ENCODE measurements at regions not wholly inside any gene's neighbourhood (a gene's known extent, or its start where the extent isn't known, plus 50 kb on each side); places are given as distances from the start of the nearest gene placed in this dataset.

- H3K27me3 Mint-ChIP-seq (ENCODE audit: insufficient read depth), result peaks cover 26% of the 10 kb centered on the region
- Histone ChIP-seq H3K4me1 (ENCODE audit: control insufficient read depth, insufficient read depth, low read length) (no peaks in the 10 kb centered on the region), H3K9ac (ENCODE audit: extremely low read depth, low read length, poor library complexity, severe bottlenecking) (no peak overlapping the region), H3K27me3 (ENCODE audit: control insufficient read depth, insufficient read depth, low read length, poor library complexity, severe bottlenecking) (peaks cover 6% of the 10 kb centered on the region), H3K36me3 (ENCODE audit: control insufficient read depth, insufficient read depth, low read length) (no peaks in the 10 kb centered on the region), H3K4me3 (ENCODE audit: low read length) (no peak overlapping the region), H3K9me3 (ENCODE audit: control insufficient read depth, low read length) (no peaks in the 10 kb centered on the region), H3K27ac (ENCODE audit: low read depth, low read length) (peak overlapping the region; percentile 47)
- no peak for DNase-seq
- H3K9me3 Mint-ChIP-seq, result no peaks in the 10 kb centered on the region
- peaks cover 10% of the 10 kb centered on the region for H3K4me1 Mint-ChIP-seq
- no peaks in the 10 kb centered on the region for H3K36me3 Mint-ChIP-seq (ENCODE audit: low read depth)
- no peak overlapping the region for H3K4me3 Mint-ChIP-seq
- WGBS, 2 experiments (ENCODE audit: insufficient coverage in 1 of 2, insufficient read length in 1 of 2), result 78 to 92% methylated on average over 1 to 3 of the region's 4 CpGs
- no peak for TF ChIP-seq CTCF (conservative IDR thresholded peaks at IDR 0.05)
- no peak overlapping the region for H3K27ac Mint-ChIP-seq
These were observed 152.0 kb downstream of the DACT1 start for GRCh38 chr14:58789736-58790135.

GRCh38 chr14:58792416-58792815, 154.7 kb downstream of the DACT1 start:
- Mint-ChIP-seq H3K9me3 (no peaks in the 10 kb centered on the region), H3K27me3 (ENCODE audit: insufficient read depth) (peaks cover 12% of the 10 kb centered on the region), H3K4me1 (peaks cover 6% of the 10 kb centered on the region), H3K27ac (no peak overlapping the region), H3K4me3 (no peak overlapping the region), H3K36me3 (ENCODE audit: low read depth) (no peaks in the 10 kb centered on the region)
- H3K4me1 ChIP-seq (ENCODE audit: control insufficient read depth, insufficient read depth, low read length), result no peaks in the 10 kb centered on the region
- no peak overlapping the region for H3K9ac ChIP-seq (ENCODE audit: extremely low read depth, low read length, poor library complexity, severe bottlenecking)
- H3K4me3 ChIP-seq (ENCODE audit: low read length), result no peak overlapping the region
- 80 to 96% methylated on average over 1 to 3 of the region's 3 CpGs for WGBS, 2 experiments (ENCODE audit: insufficient coverage in 1 of 2, insufficient read length in 1 of 2)
- H3K27me3 ChIP-seq (ENCODE audit: control insufficient read depth, insufficient read depth, low read length, poor library complexity, severe bottlenecking), result no peaks in the 10 kb centered on the region
- TF ChIP-seq CTCF (conservative IDR thresholded peaks at IDR 0.05), result no peak
- H3K36me3 ChIP-seq (ENCODE audit: control insufficient read depth, insufficient read depth, low read length), result no peaks in the 10 kb centered on the region
- no peak for DNase-seq
- no peak overlapping the region for H3K27ac ChIP-seq (ENCODE audit: low read depth, low read length)
- H3K9me3 ChIP-seq (ENCODE audit: control insufficient read depth, low read length), result no peaks in the 10 kb centered on the region

GRCh38 chr14:58793131-58793740, 155.5 kb downstream of the DACT1 start:
- H3K4me1 Mint-ChIP-seq, result peaks cover 6% of the 10 kb centered on the region
- H3K27me3 Mint-ChIP-seq (ENCODE audit: insufficient read depth), result peaks cover 4% of the 10 kb centered on the region
- 83 to 94% methylated on average over 2 to 4 of the region's 4 CpGs for WGBS, 2 experiments (ENCODE audit: insufficient coverage in 1 of 2, insufficient read length in 1 of 2)
- H3K27ac ChIP-seq (ENCODE audit: low read depth, low read length), result no peak overlapping the region
- no peak for DNase-seq
- no peaks in the 10 kb centered on the region for H3K36me3 Mint-ChIP-seq (ENCODE audit: low read depth)
- H3K27ac Mint-ChIP-seq, result no peak overlapping the region
- no peaks in the 10 kb centered on the region for H3K36me3 ChIP-seq (ENCODE audit: control insufficient read depth, insufficient read depth, low read length)
- H3K27me3 ChIP-seq (ENCODE audit: control insufficient read depth, insufficient read depth, low read length, poor library complexity, severe bottlenecking), result no peaks in the 10 kb centered on the region
- no peaks in the 10 kb centered on the region for H3K4me1 ChIP-seq (ENCODE audit: control insufficient read depth, insufficient read depth, low read length)
- no peak overlapping the region for H3K4me3 ChIP-seq (ENCODE audit: low read length)
- no peak overlapping the region for H3K9ac ChIP-seq (ENCODE audit: extremely low read depth, low read length, poor library complexity, severe bottlenecking)
- no peak for TF ChIP-seq CTCF (conservative IDR thresholded peaks at IDR 0.05)
- no peaks in the 10 kb centered on the region for H3K9me3 Mint-ChIP-seq
- no peak overlapping the region for H3K4me3 Mint-ChIP-seq
- H3K9me3 ChIP-seq (ENCODE audit: control insufficient read depth, low read length), result no peaks in the 10 kb centered on the region

Measured in endodermal cell (in vitro differentiated cells).